Tibial nerve (tissue), 4 donors: ENCODE measurements at regions not wholly inside any gene's neighbourhood (a gene's known extent, or its start where the extent isn't known, plus 50 kb on each side); places are given as distances from the start of the nearest gene placed in this dataset.

ENCODE experiments used
- DNase-seq, 2 donors: peaks; one replicate each; pipeline ENCODE4 v3.0.0-alpha.2; 2019; ENCODE audit warnings: low spot score in 2 of 2
- H3K27ac ChIP-seq, 4 donors: fragments of 200-600 bp; sonication (generic) in 3 of 4; one replicate each; pipeline ENCODE4 v1.5.1; 2017 to 2019; ENCODE audit warnings: mild to moderate bottlenecking in 1 of 4
- H3K27me3 ChIP-seq, 2 donors: fragments of 200-600 bp; sonication (generic) in 1 of 2; one replicate each; pipeline versions ENCODE4 v1.5.1 to v1.6.0; 2017 to 2019
- H3K36me3 ChIP-seq, 3 donors: fragments of 200-600 bp; sonication (generic); one replicate each; pipeline ENCODE4 v1.5.1; 2018 to 2019
- H3K4me1 ChIP-seq, 4 donors: fragments of 200-600 bp; sonication (generic) in 3 of 4; one replicate each; pipeline ENCODE4 v1.5.1; 2017 to 2019
- H3K4me3 ChIP-seq, 4 donors: fragments of 200-600 bp; sonication (generic) in 3 of 4; one replicate each; pipeline ENCODE4 v1.5.1; 2017 to 2019; ENCODE audit warnings: mild to moderate bottlenecking in 1 of 4, moderate library complexity in 1 of 4
- H3K9me3 ChIP-seq, 4 donors: fragments of 200-600 bp; sonication (generic) in 3 of 4; one replicate each; pipeline ENCODE4 v1.5.1; 2017 to 2019
- EP300 ChIP-seq, 2 donors: sonication (generic); formaldehyde crosslinking; IDR thresholded peaks; one replicate each; pipeline ENCODE4 v1.6.1; 2017; ENCODE audit warnings: antibody characterized with exemption in 2 of 2, mild to moderate bottlenecking in 1 of 2
- POLR2A ChIP-seq, 2 donors: fragments of 450-650 bp; IDR thresholded peaks; one replicate each; pipeline ENCODE4 v1.6.1; 2017; ENCODE audit warnings: antibody characterized with exemption in 2 of 2, mild to moderate bottlenecking in 2 of 2, moderate library complexity in 2 of 2
- WGBS, 2 donors: methylation state at CpG; one replicate each; pipeline ENCODE4 v1.1.5; 2018; 5-methylcytosine and 5-hydroxymethylcytosine counted together
- TF ChIP-seq, protein P1 (sequence below), 5 experiments: fragments of 200-600 bp in 3 of 5; fragments of 450-650 bp in 2 of 5; sonication (generic) in 3 of 5; IDR thresholded peaks; one replicate each; pipeline ENCODE4 v1.5.1; 2016 to 2019; ENCODE audit warnings: antibody characterized with exemption in 5 of 5, mild to moderate bottlenecking in 3 of 5, moderate library complexity in 2 of 5

DNA sequence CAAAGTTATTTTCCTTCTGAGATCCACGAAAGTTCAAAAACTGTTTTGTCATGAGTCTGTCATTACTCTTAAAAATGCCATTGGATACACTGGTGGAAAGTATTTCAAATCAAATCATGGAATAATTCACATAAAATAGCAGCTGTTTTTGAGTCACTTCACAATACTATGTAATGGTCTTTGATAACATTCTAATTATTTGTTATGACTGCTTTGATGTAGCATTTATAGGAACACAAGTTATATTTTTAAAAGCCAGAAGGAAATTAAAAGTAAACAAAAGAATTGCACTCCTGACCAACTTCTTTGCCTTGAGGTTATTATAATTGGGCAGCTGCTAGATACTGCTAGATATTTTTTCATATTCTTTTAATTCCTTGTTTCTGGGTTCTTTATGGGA lies 473.2 kb downstream of the CCER1 start:
- Histone ChIP-seq H3K4me3 (no peak overlapping the region), H3K27ac (no peak overlapping the region), H3K9me3 (no peaks in the 10 kb centered on the region), H3K27me3 (no peaks in the 10 kb centered on the region), H3K36me3 (no peaks in the 10 kb centered on the region), H3K4me1 (no peaks in the 10 kb centered on the region)
- TF ChIP-seq POLR2A (IDR thresholded peaks at IDR 0.05): no peak
- TF ChIP-seq, protein P1, sequence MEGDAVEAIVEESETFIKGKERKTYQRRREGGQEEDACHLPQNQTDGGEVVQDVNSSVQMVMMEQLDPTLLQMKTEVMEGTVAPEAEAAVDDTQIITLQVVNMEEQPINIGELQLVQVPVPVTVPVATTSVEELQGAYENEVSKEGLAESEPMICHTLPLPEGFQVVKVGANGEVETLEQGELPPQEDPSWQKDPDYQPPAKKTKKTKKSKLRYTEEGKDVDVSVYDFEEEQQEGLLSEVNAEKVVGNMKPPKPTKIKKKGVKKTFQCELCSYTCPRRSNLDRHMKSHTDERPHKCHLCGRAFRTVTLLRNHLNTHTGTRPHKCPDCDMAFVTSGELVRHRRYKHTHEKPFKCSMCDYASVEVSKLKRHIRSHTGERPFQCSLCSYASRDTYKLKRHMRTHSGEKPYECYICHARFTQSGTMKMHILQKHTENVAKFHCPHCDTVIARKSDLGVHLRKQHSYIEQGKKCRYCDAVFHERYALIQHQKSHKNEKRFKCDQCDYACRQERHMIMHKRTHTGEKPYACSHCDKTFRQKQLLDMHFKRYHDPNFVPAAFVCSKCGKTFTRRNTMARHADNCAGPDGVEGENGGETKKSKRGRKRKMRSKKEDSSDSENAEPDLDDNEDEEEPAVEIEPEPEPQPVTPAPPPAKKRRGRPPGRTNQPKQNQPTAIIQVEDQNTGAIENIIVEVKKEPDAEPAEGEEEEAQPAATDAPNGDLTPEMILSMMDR (IDR thresholded peaks at IDR 0.05): no peak
- TF ChIP-seq EP300 (IDR thresholded peaks at IDR 0.05): no peak
- DNase-seq: no peak
- 22 to 26% methylated on average over 1 of the region's 1 CpG for WGBS, 2 donors

DNA sequence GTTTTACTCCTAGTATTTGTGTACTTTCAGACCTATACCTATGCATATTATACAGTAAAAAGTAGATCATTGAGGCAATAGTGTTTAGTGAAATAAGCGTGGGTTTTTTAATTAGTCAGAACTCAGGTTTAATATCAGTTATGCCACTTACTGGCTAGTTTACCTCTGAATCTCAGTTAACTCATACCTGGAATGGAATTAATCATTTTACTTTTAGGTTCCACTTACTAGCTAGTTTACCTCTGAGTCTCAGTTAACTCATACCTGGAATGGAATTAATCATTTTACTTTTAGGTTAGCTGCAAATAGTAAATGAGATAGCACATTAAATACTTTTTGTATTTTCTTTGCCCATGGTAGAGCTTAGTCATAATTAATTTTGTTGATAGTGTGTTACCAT lies 475.7 kb downstream of the CCER1 start:
- Histone ChIP-seq H3K9me3 (no peaks in the 10 kb centered on the region), H3K27me3 (no peaks in the 10 kb centered on the region), H3K4me3 (no peak overlapping the region), H3K4me1 (peaks cover 0 to 8% (median 0%) of the 10 kb centered on the region in 4 donors), H3K27ac (no peak overlapping the region), H3K36me3 (no peaks in the 10 kb centered on the region)
- WGBS, 2 donors: 89 to 98% methylated on average over 1 of the region's 1 CpG
- DNase-seq: no peak
- no peak for TF ChIP-seq EP300 (IDR thresholded peaks at IDR 0.05)
- TF ChIP-seq POLR2A (IDR thresholded peaks at IDR 0.05): no peak
- TF ChIP-seq, protein P1 (IDR thresholded peaks at IDR 0.05): no peak

DNA sequence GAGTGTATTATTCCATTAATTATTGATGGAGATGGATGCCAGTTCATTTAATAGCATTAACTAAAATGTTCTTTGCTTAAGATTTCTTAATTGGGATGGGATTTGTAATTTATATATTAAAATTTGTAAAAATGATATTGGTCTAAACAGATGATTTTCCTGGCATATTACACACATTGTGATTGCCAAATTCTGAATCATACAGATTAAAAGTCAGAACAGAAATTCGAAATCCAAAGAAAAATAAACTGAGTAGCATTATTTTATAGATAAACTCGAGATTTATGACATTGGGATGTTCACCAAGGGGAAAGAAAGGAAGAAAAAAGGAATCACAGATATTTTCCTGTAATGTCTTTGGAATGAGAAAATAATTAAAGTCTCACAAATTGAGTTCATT lies 481.1 kb downstream of the CCER1 start:
- Histone ChIP-seq H3K36me3 (no peaks in the 10 kb centered on the region), H3K9me3 (peaks cover 0 to 30% (median 7%) of the 10 kb centered on the region in 4 donors), H3K27ac (peak overlapping the region in 1 of 4 donors; percentile 15), H3K27me3 (no peaks in the 10 kb centered on the region), H3K4me1 (peaks cover 0 to 16% (median 0%) of the 10 kb centered on the region in 4 donors), H3K4me3 (no peak overlapping the region)
- no peak for DNase-seq
- 16 to 26% methylated on average over 2 of the region's 2 CpGs for WGBS, 2 donors
- TF ChIP-seq EP300 (IDR thresholded peaks at IDR 0.05): no peak
- TF ChIP-seq, protein P1 (IDR thresholded peaks at IDR 0.05): no peak

DNA sequence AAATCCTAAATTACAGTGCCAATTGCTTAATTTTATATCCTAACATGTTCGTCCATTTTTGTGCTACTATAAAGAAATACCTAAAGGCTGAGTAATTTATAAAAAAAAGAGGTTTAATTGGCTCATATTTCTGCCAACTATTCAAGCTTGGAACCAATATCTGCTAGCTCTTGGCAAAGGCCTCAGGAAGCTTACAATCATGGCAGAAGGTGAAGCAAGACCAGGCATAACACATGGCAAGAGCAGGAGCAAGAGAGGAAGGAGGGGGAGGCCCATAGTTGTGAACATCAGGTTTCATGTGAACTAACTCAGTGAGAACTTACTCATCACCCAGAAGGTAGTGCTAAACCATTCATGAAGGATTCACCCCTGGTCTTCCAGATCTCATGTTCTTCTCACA lies 494.3 kb downstream of the CCER1 start:
- no peaks in the 10 kb centered on the region for H3K9me3 ChIP-seq
- no peak for DNase-seq
- H3K36me3 ChIP-seq: no peaks in the 10 kb centered on the region
- no peak for TF ChIP-seq EP300 (IDR thresholded peaks at IDR 0.05)
- TF ChIP-seq POLR2A (IDR thresholded peaks at IDR 0.05): no peak
- TF ChIP-seq, protein P1 (IDR thresholded peaks at IDR 0.05): no peak
- no peak overlapping the region for H3K27ac ChIP-seq
- H3K4me1 ChIP-seq: no peaks in the 10 kb centered on the region
- no peak overlapping the region for H3K4me3 ChIP-seq
- WGBS, 2 donors: 77 to 81% methylated on average over 1 of the region's 1 CpG
- no peaks in the 10 kb centered on the region for H3K27me3 ChIP-seq

DNA sequence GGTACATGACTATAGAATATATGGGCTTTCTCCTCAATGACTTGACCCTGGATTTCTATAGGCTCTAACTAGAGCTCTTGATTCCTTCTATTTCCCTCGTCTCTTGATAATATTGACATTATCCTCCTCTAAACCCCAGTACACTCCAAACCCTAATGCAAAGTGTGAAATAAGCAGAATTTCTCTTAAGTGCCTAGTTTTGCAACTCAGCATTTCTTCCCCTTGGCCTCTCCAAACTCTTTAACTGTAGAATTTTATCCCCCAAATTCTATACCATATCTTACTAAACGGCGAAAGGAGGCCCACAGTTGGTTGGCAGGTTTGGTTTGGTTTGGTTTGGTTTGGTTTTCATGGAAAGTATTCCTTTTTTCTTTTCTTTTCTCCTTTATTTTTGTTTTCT lies 498.7 kb downstream of the CCER1 start:
- no peak overlapping the region for H3K4me3 ChIP-seq
- no peaks in the 10 kb centered on the region for H3K27me3 ChIP-seq
- no peak for DNase-seq
- H3K36me3 ChIP-seq: no peaks in the 10 kb centered on the region
- no peaks in the 10 kb centered on the region for H3K9me3 ChIP-seq
- H3K27ac ChIP-seq: no peak overlapping the region
- 88 to 90% methylated on average over 3 of the region's 3 CpGs for WGBS, 2 donors
- TF ChIP-seq EP300 (IDR thresholded peaks at IDR 0.05): no peak
- TF ChIP-seq, protein P1 (IDR thresholded peaks at IDR 0.05): no peak
- no peak for TF ChIP-seq POLR2A (IDR thresholded peaks at IDR 0.05)
- no peaks in the 10 kb centered on the region for H3K4me1 ChIP-seq
